ENCODE measurements at regions not wholly inside any gene's neighbourhood (a gene's known extent, or its start where the extent isn't known, plus 50 kb on each side); places are given as distances from the start of the nearest gene placed in this dataset.

GRCh38 chr3:18149386-18149785, 275.8 kb downstream of the SATB1 start:
- no peaks in the 10 kb centered on the region for H3K27me3 Mint-ChIP-seq
- no peak overlapping the region for H3K27ac Mint-ChIP-seq
- DNase-seq = no peak
- ChIA-PET CTCF (no interaction called here), POLR2A (no interaction called here)
- H3K9me3 Mint-ChIP-seq = no peaks in the 10 kb centered on the region
- H3K36me3 Mint-ChIP-seq (ENCODE audit: low read depth) = no peaks in the 10 kb centered on the region
- no peaks in the 10 kb centered on the region for H3K4me1 Mint-ChIP-seq
- no peak overlapping the region for H3K4me3 Mint-ChIP-seq

GRCh38 chr3:18144571-18144970, 280.6 kb downstream of the SATB1 start:
- no peak for DNase-seq
- H3K4me3 Mint-ChIP-seq = no peak overlapping the region
- no peak overlapping the region for H3K27ac Mint-ChIP-seq
- no peaks in the 10 kb centered on the region for H3K4me1 Mint-ChIP-seq
- no peaks in the 10 kb centered on the region for H3K27me3 Mint-ChIP-seq
- H3K9me3 Mint-ChIP-seq = no peaks in the 10 kb centered on the region
- ChIA-PET CTCF (no interaction called here), POLR2A (no interaction called here)
- no peaks in the 10 kb centered on the region for H3K36me3 Mint-ChIP-seq (ENCODE audit: low read depth)

DNA sequence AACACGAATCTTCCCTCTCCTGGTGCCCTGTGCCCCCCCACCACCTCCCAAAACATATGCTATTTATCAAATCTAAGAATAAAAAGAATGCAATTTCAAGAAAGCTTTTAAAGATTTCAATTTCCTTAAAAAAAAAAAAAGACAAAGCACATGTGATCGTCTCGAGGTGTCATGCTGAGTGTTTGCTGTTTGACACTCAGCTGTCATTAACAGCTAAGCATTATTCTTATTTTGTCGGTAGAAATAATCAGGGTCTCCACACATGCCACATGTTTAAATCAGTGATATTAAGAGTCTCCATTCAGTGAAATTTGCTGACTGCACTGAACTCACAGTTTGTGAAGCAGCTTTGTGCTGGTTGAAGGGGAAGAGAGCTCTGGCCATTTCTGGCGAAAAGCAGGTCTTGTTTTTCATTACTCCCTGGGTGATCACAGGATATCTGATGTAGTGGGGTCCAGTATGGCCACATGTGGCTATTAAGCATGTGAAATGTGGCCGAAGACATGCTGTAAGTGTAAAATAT, 281.8 kb downstream of the SATB1 start:
- no peaks in the 10 kb centered on the region for H3K36me3 Mint-ChIP-seq (ENCODE audit: low read depth)
- no peaks in the 10 kb centered on the region for H3K4me1 Mint-ChIP-seq
- no peak for DNase-seq
- no peaks in the 10 kb centered on the region for H3K27me3 Mint-ChIP-seq
- no peak overlapping the region for H3K4me3 Mint-ChIP-seq
- POLR2A ChIA-PET = no interaction called here
- no peak overlapping the region for H3K27ac Mint-ChIP-seq
- CTCF ChIA-PET = no interaction called here
- no peaks in the 10 kb centered on the region for H3K9me3 Mint-ChIP-seq

- no peaks in the 10 kb centered on the region for H3K9me3 Mint-ChIP-seq
- no peaks in the 10 kb centered on the region for H3K27me3 Mint-ChIP-seq
- no peak overlapping the region for H3K27ac Mint-ChIP-seq
- H3K4me1 Mint-ChIP-seq = no peaks in the 10 kb centered on the region
- POLR2A ChIA-PET = no interaction called here
- H3K4me3 Mint-ChIP-seq = no peak overlapping the region
- CTCF ChIA-PET = no interaction called here
- DNase-seq = no peak
- H3K36me3 Mint-ChIP-seq (ENCODE audit: low read depth) = no peaks in the 10 kb centered on the region
These were observed 287.2 kb downstream of the SATB1 start for GRCh38 chr3:18137958-18138357.

DNA sequence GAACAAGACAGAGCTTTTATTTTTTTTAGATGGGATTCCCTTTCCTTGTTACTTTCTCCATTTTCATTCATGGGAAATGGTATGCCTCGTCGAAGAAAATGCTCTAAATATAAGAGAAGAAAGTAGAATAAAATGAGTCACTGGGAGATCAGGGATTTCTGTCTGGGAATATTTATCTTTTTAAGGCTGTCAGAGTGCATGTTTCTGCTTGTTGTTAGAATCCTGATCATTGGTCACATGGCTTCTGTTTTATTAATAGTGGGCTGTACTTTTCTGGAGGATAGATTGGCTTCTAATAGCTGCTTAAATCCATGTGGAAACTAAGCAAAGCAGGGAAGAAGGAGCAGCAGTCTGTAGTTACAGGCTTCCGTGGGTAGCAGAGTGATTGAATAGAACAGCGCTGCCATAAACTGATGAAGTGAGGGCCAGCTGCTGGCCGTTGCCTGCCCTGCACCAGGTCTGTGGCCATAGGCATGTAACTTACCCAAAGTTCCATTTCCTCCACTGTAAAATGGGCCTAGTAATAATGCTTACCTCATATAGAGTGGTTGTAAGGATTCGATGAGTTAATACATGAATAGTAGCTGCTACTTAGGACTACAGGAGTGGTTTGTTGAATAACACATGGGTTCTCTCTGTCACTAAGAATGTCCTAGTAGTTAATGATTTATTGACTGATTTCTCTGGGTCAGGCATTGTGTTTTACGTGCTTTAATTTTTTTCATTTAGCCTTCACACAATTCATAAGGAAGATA, 289.9 kb downstream of the SATB1 start:
- CTCF ChIA-PET = no interaction called here
- Mint-ChIP-seq H3K27me3 (no peaks in the 10 kb centered on the region), H3K9me3 (no peaks in the 10 kb centered on the region), H3K36me3 (ENCODE audit: low read depth) (no peaks in the 10 kb centered on the region), H3K27ac (no peak overlapping the region), H3K4me1 (no peaks in the 10 kb centered on the region), H3K4me3 (no peak overlapping the region)
- DNase-seq = no peak
- POLR2A ChIA-PET = no interaction called here

DNA sequence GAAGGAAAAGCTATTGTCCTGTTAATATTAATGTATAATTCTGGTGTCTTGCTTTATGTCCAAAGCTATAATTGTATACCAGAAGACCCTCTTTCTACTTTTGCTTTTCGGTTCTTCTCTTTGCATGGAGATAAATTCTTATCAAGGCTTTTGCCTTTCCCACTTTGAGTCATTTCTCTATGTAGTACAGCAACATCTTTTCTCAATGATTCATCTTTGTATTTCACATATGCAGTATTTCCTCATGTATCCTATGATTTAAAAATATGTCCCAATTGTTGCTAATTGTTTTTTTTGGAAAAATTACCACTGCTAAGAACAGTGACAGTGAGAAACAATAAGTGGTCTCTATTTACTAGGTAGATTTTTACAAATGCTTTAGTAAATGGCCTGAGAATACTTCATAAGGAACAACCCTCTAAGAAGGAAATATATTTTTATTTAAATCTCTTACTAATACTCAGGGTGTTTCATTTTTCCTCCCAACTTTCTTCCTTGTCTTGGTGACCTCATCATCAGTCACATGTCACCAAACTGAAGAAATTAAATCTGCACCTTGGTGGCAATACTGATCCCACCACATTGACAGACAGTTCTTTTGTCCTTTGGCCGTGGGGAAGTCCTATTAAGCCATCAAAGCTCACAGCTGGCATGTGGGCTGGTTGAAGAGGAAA, 290.6 kb downstream of the SATB1 start:
- Mint-ChIP-seq H3K27me3 (no peaks in the 10 kb centered on the region), H3K4me3 (no peak overlapping the region), H3K27ac (no peak overlapping the region), H3K4me1 (no peaks in the 10 kb centered on the region), H3K36me3 (ENCODE audit: low read depth) (no peaks in the 10 kb centered on the region), H3K9me3 (no peaks in the 10 kb centered on the region)
- ChIA-PET CTCF (no interaction called here), POLR2A (no interaction called here)
- no peak for DNase-seq

DNA sequence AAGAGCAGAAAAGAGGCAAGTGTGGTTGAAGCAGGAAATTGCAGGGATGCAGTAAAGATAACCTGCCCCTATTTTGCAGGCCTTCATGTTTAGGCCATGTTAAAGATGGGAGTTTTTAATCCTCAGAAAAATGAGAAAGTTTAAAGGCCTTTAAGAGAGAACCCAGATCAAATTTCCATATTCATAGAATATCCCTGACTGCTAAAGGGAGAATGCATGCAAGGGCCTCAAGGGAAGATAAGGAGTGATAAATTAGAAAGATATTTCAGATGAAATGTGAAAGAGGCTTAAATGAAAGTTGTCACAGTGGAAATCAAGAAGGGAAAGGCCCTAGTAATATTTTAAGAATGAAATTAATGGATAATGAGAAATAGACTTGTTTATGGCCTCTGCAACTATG, 292.1 kb downstream of the SATB1 start:
- ChIA-PET POLR2A (no interaction called here), CTCF (no interaction called here)
- no peak for DNase-seq
- Mint-ChIP-seq H3K9me3 (no peaks in the 10 kb centered on the region), H3K4me3 (no peak overlapping the region), H3K36me3 (ENCODE audit: low read depth) (no peaks in the 10 kb centered on the region), H3K27ac (no peak overlapping the region), H3K4me1 (no peaks in the 10 kb centered on the region), H3K27me3 (no peaks in the 10 kb centered on the region)

GRCh38 chr3:18127859-18128681, 297.1 kb downstream of the SATB1 start:
- Mint-ChIP-seq H3K27me3 (peaks cover 2% of the 10 kb centered on the region), H3K36me3 (ENCODE audit: low read depth) (no peaks in the 10 kb centered on the region), H3K4me1 (no peaks in the 10 kb centered on the region), H3K27ac (no peak overlapping the region), H3K9me3 (no peaks in the 10 kb centered on the region), H3K4me3 (no peak overlapping the region)
- no peak for DNase-seq
- ChIA-PET POLR2A (no interaction called here), CTCF (no interaction called here)

DNA sequence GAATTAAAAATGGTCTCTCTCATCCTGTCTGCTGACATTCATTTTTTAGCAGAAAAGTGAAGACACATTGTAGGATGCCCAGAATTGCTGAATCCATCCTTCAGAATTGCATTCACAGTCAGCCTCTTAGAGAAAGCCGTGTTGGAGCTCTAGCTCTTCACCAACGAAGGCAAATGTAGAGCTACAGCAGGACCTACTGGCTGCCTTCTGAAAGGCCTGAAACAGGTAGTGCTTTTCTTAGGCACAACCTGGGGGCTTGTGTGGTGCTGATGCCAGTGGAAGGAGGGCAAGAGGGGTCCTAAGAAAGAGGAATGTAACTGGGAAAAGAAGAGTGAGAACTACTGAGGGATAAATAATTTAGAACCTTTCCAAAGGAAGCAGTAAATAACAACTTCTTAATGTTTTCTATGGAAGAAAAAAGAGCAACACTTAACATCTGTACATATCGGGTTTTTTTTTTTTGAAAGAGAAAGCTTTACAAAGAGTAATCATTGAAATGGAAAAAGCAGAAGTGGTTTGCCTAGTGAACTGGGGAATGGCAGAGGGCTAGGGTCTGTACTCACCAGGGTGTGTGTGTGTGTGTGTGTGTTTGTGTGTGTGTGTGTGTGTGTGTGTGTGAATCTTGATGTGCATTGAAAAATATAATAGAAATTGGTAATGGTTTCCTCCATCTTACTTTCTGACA, 297.8 kb downstream of the SATB1 start:
- Mint-ChIP-seq H3K4me1 (no peaks in the 10 kb centered on the region), H3K27ac (no peak overlapping the region), H3K27me3 (peaks cover 2% of the 10 kb centered on the region), H3K4me3 (no peak overlapping the region), H3K9me3 (no peaks in the 10 kb centered on the region), H3K36me3 (ENCODE audit: low read depth) (no peaks in the 10 kb centered on the region)
- DNase-seq = no peak
- POLR2A ChIA-PET = no interaction called here
- CTCF ChIA-PET = no interaction called here

GRCh38 chr3:18126772-18127171, 298.4 kb downstream of the SATB1 start:
- POLR2A ChIA-PET = no interaction called here
- no peak overlapping the region for H3K4me3 Mint-ChIP-seq
- no peak for DNase-seq
- H3K36me3 Mint-ChIP-seq (ENCODE audit: low read depth) = no peaks in the 10 kb centered on the region
- peaks cover 2% of the 10 kb centered on the region for H3K27me3 Mint-ChIP-seq
- H3K4me1 Mint-ChIP-seq = no peaks in the 10 kb centered on the region
- no peak overlapping the region for H3K27ac Mint-ChIP-seq
- CTCF ChIA-PET = no interaction called here
- H3K9me3 Mint-ChIP-seq = no peaks in the 10 kb centered on the region

DNA sequence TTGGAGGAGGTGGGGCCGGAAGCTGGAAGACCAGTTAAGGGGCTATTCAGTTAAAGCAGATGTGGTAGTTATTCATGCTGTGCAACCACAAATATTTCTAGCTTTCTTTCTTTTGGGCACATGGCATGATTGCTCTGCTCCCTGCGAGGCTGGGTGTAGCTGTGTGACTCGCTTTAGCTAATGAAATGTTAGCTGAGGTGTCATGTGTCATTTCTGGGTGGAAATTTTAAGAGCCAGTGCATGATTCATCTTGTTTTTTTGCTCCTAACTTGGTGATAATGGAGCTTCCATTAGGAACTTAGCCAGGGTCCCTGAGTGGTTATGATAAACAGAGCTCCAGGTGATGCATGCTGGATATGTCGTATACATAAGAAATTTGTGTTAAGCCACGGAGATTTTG, 300.6 kb downstream of the SATB1 start:
- ChIA-PET POLR2A (no interaction called here), CTCF (no interaction called here)
- Mint-ChIP-seq H3K27ac (no peak overlapping the region), H3K4me1 (no peaks in the 10 kb centered on the region), H3K36me3 (ENCODE audit: low read depth) (no peaks in the 10 kb centered on the region), H3K4me3 (no peak overlapping the region), H3K27me3 (peaks cover 2% of the 10 kb centered on the region), H3K9me3 (no peaks in the 10 kb centered on the region)
- DNase-seq = no peak

GRCh38 chr3:18122264-18122663, 302.9 kb downstream of the SATB1 start:
- DNase-seq = no peak
- Mint-ChIP-seq H3K9me3 (no peaks in the 10 kb centered on the region), H3K36me3 (ENCODE audit: low read depth) (no peaks in the 10 kb centered on the region), H3K27me3 (peaks cover 2% of the 10 kb centered on the region), H3K4me3 (no peak overlapping the region), H3K4me1 (no peaks in the 10 kb centered on the region), H3K27ac (no peak overlapping the region)
- CTCF ChIA-PET = interaction anchor here (0.6 kb wide), 1 partner anchor 284 kb away, joined by 4 read pairs; no protein-coding TSS in a partner anchor
- POLR2A ChIA-PET = no interaction called here

DNA sequence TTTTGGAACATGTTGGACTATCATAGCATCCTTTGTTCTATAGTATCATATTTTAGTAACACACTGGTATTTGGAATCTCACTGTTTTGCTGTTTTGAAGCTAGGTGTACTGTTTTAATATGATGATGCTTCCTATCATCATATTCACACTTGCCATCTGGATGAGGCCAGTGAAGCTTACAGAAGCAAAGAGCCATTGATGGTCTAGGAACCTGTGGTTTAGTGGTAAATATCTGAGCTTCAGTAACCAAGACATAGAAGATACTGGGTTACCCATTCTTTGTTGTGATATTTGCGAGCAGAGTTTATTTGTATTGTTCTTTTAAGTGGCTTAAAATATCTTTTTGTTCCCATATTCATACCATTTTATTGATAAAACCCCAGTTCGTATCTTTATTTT, 304.1 kb downstream of the SATB1 start:
- Mint-ChIP-seq H3K4me3 (no peak overlapping the region), H3K9me3 (no peaks in the 10 kb centered on the region), H3K27me3 (peaks cover 2% of the 10 kb centered on the region), H3K4me1 (no peaks in the 10 kb centered on the region), H3K27ac (no peak overlapping the region), H3K36me3 (ENCODE audit: low read depth) (no peaks in the 10 kb centered on the region)
- DNase-seq = no peak
- ChIA-PET CTCF (no interaction called here), POLR2A (no interaction called here)

Data from activated CD4-positive, alpha-beta memory T cell treated with anti-CD3 and anti-CD28 coated beads, Interleukin-2, amount 10 ng/mL, durations not matched to agents 7 days and 5 days (primary cell).